Cardiac muscle cell (in vitro differentiated cells and primary cell): ENCODE measurements at regions not wholly inside any gene's neighbourhood (a gene's known extent, or its start where the extent isn't known, plus 50 kb on each side); places are given as distances from the start of the nearest gene placed in this dataset.

Experiments
- DNase-seq, 2 donors: peaks; one replicate each; pipeline versions ENCODE4 v3.0.0 to v3.0.0-alpha.2; 2010 to 2017; ENCODE audit warnings: low read depth in 1 of 2, low spot score in 1 of 2
- H3K27ac ChIP-seq: fragments of 200-600 bp; sonication (generic); 2 replicates; pipeline ENCODE4 v1.5.1; 2016
- H3K27me3 ChIP-seq: fragments of 200-600 bp; sonication (generic); 2 replicates; pipeline ENCODE4 v1.6.0; 2016; ENCODE audit warnings: control low read depth
- H3K36me3 ChIP-seq: fragments of 200-600 bp; sonication (generic); 2 replicates; pipeline ENCODE4 v1.5.1; 2016; ENCODE audit warnings: control low read depth
- H3K4me1 ChIP-seq: fragments of 200-600 bp; sonication (generic); 2 replicates; pipeline ENCODE4 v1.8.1; 2017; ENCODE audit warnings: low read depth, mild to moderate bottlenecking, mixed run types
- H3K4me3 ChIP-seq: fragments of 200-600 bp; sonication (generic); 2 replicates; pipeline ENCODE4 v1.5.1; 2016; ENCODE audit warnings: mild to moderate bottlenecking
- H3K9me3 ChIP-seq: fragments of 200-600 bp; sonication (generic); 2 replicates; pipeline ENCODE4 v1.5.1; 2017; ENCODE audit warnings: low read depth, mild to moderate bottlenecking, control low read depth
- CTCF ChIP-seq: IDR thresholded peaks from 2 replicates; pipeline ENCODE4 v1.5.1; 2012; ENCODE audit warnings: low read depth, mild to moderate bottlenecking, low read length

DNA sequence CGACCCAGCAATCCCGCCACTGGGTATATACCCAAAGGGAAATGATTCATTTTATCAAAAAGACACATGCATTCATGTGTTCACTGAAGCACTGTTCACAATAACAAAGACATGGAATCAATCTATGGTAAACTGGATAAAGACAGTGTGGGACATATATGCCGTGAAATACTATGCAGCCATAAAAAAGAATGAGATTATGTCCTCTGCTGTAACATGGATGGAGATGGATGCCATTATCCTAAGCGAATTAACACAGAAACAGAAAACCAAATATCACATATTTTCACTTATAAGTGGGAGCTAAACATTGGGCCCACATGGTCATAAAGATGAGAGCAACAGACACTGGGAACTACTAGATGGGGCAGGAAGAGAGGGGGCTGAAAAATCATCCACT is 345.0 kb downstream of the UQCRFS1 start:
- TF ChIP-seq CTCF: no peak
- DNase-seq: no peak
- H3K27me3 ChIP-seq: no peaks in the 10 kb centered on the region
- no peaks in the 10 kb centered on the region for H3K36me3 ChIP-seq
- H3K9me3 ChIP-seq: no peaks in the 10 kb centered on the region
- no peak overlapping the region for H3K27ac ChIP-seq
- H3K4me1 ChIP-seq: peaks cover 7% of the 10 kb centered on the region
- no peak overlapping the region for H3K4me3 ChIP-seq

DNA sequence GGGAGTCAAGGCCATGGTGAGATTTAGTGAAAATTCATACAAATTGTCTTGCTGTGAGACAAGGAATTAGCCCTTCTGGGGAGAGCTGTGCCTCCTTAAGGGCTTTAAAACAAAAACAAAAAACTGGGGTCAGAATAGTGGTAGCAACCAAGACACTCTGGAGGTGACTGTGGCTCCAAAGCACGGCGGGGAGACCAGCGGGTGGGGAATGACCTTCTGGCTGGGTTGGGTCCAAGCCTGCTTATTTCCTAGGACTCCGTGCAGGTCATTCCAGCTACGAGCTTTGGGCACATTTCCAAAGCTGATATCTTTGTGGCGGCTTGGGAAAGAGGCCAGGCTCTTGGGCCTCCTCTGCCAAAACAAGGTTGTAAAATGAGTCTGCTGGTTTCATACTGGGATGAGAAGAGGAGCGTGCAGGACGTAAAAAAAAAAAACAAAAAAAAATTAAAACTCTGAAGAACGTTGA is 348.3 kb downstream of the UQCRFS1 start:
- H3K36me3 ChIP-seq: no peaks in the 10 kb centered on the region
- no peaks in the 10 kb centered on the region for H3K9me3 ChIP-seq
- DNase-seq: peak; percentile 37 to 85
- no peaks in the 10 kb centered on the region for H3K27me3 ChIP-seq
- TF ChIP-seq CTCF: no peak
- H3K4me3 ChIP-seq: no peak overlapping the region
- no peak overlapping the region for H3K27ac ChIP-seq
- peaks cover 7% of the 10 kb centered on the region for H3K4me1 ChIP-seq

GRCh38 chr19:28864024-28864503 is 348.9 kb downstream of the UQCRFS1 start:
- H3K4me1 ChIP-seq: peaks cover 7% of the 10 kb centered on the region
- no peak overlapping the region for H3K4me3 ChIP-seq
- H3K27me3 ChIP-seq: no peaks in the 10 kb centered on the region
- no peaks in the 10 kb centered on the region for H3K36me3 ChIP-seq
- no peak for TF ChIP-seq CTCF
- H3K27ac ChIP-seq: no peak overlapping the region
- DNase-seq: no peak
- H3K9me3 ChIP-seq: no peaks in the 10 kb centered on the region

DNA sequence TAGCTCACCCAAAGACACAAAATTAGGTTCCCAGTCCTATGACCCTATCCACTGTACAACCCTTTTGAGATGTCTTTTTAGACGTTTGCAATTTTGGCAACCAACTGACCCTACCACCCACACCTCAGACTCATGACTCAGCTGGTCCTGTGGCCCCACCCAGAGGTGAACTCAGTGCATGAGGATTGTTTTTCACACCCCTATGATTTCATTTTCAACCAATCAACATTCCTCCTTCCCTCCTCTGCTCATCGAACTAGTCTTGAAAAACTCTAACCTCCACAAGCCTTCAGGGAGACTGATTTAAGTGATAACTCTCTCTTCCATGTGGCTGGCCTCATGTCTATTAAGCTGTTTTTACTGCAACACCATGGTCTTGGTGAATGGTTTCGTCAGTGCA is 350.7 kb downstream of the UQCRFS1 start:
- no peaks in the 10 kb centered on the region for H3K36me3 ChIP-seq
- H3K27ac ChIP-seq: no peak overlapping the region
- no peaks in the 10 kb centered on the region for H3K27me3 ChIP-seq
- DNase-seq: no peak
- TF ChIP-seq CTCF: no peak
- H3K9me3 ChIP-seq: no peaks in the 10 kb centered on the region
- H3K4me1 ChIP-seq: peaks cover 7% of the 10 kb centered on the region
- H3K4me3 ChIP-seq: no peak overlapping the region

- Histone ChIP-seq H3K27me3 (no peaks in the 10 kb centered on the region), H3K4me3 (no peak overlapping the region), H3K36me3 (no peaks in the 10 kb centered on the region), H3K4me1 (peaks cover 7% of the 10 kb centered on the region), H3K27ac (no peak overlapping the region), H3K9me3 (no peaks in the 10 kb centered on the region)
- DNase-seq: no peak
- no peak for TF ChIP-seq CTCF
These were observed 353.1 kb downstream of the UQCRFS1 start for GRCh38 chr19:28859811-28860210.

DNA sequence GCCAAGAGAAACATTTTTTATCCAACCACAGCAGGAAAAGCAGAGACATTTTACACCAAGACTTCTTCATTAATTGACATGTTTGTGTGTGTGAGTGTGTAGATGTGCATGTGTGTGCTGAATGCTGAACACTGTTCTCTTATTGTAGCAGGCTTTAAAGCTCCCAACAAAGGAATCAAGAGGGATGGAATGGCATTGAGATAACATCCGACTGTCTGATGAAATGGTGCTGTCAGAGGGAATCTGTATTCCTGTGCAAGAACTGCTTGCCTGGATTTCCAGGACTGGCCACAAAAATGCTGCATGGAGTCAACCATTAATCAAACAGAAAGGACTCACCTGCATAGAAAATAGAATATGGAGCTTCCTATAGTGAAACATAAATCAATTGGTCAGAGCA is 354.0 kb downstream of the UQCRFS1 start:
- DNase-seq: no peak
- H3K4me1 ChIP-seq: peaks cover under 1% of the 10 kb centered on the region
- no peak overlapping the region for H3K4me3 ChIP-seq
- no peaks in the 10 kb centered on the region for H3K9me3 ChIP-seq
- no peaks in the 10 kb centered on the region for H3K36me3 ChIP-seq
- H3K27me3 ChIP-seq: no peaks in the 10 kb centered on the region
- no peak for TF ChIP-seq CTCF
- no peak overlapping the region for H3K27ac ChIP-seq
